Eye (tissue), 1 donor: ENCODE measurements at regions not wholly inside any gene's neighbourhood (a gene's known extent, or its start where the extent isn't known, plus 50 kb on each side); places are given as distances from the start of the nearest gene placed in this dataset.
A peak's percentile ranks its signal among the peaks of the same experiment; 100 is the strongest.

ENCODE experiments used
- DNase-seq: peaks from one replicate; pipeline ENCODE4 v3.0.0-alpha.2; 2015

DNA sequence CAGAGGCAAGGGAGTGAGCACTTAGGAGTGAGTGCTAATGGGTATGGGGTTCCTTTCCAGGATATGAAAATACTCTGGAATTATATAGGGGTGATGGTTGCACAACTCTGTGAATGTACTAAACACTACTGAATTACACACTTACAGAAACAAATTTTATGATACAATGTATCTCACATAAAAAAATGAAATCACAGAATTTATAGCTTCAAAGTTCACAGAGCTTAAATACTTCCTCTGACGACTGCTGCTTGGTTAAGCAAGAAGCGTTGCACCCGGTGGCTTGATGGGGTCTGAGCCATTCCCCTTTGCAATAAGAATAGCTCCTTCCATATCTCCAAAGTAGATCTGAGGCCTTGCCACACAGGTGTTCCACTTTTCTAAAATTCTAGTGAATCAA lies 835.1 kb downstream of the TSN start:
- DNase-seq: no peak

GRCh38 chr2:122595065-122595464 lies 839.6 kb downstream of the TSN start:
- no peak for DNase-seq

DNA sequence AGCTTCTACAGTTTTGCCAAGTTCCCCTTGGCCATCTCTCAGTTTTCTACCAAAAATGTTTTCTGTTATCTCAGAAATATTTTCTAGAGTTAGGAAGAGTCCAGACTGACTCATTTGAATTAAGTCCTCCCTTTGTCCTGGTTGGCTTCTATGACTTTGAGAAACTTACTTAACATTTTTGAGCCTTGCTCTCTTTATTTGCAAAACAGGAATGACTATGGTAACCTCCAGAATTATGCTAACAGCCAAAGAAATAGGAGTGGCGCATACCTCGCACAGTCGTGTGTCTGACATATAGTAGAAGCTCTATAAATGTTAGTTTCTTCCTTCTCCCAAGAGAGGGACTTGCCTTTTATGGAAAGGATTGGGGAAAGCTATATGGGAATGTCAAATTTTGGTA lies 841.1 kb downstream of the TSN start:
- DNase-seq: no peak

DNA sequence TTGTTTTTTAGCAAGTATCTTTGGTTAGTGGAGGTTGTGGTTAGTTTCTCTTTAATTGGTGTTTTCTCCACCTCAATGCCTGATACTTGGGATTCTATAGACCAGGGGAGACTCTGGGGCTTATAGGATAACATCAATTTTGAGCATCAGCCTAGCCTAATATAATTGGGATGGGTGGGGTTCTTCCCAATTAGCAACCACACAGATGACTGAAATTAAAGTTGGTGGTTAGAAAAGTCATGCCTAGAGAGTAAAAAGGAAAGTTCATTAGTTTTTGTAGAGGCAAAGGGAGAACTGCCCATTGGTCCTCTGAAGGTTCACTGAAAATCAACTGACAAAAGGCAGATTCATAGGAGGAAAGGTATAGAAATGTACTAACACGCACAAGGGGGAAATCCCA lies 843.3 kb downstream of the TSN start:
- DNase-seq: no peak

DNA sequence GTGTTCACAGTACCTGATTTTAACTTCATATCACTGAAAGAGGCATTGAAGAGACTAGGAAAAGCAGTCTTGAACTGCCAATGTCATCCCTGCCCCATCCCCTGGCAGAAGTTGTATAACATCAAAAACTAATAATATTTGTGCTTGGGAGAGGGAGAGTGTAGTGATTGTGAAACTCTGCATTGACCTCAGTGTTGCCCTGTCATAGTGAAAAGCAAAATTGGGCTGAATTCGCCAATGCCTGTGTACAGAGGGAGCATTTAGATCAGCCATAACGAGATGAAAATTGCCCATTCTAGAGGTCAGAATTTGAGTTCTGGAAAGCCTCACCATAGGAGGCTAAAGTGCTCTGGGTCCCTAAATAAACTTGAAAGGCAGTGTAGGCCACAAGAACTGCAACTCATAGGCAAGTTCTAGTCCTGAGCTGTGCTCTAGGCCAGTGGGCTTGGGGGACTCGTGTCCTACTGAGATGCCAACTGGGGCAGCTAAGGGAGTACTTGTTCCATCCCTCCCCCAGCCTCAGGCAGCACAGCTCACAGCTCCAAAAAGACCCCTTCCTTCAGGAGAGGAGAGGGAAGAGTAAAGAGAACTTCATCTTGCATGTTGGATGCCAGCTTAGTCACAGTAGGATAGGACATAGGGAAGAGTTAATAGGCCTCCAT lies 855.6 kb downstream of the TSN start:
- no peak for DNase-seq

DNA sequence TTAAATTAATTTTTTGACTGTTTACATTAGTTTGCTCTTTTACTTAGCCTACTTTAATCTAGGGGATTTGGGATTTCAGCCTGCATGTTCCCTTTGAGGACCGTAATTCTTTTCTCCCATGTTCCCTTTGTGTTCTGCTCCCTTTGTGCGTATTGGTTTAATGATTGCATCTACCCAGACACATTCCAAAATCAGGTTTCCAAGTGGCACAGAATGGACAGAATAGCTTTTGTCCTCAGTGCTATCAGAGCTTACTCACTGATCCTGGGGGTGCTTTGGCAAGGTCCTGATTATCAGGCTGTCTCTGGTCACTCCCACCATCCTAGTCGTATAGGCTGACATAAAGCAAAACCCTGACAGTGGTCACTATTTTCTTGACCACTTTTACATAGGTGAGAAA lies 867.5 kb downstream of the TSN start:
- DNase-seq: no peak

DNA sequence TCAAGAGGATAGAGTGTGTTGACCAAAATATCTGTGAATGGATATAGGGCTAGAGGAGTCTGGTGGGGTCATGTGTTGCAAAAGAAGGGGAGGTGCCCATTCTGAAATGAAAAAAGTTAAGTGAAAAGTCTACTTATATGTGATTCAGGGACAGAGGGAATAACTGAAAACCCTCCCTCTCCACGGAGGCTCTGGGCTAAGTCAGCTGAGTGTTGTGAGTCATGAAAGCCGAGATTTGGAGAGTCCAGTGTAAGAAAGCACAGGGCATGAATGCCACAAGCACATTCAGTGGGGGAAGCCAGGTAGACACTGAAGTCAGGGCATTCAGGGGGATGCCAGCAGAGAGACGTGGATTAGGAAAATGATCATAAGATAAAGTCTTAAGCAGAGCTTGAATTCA lies 871.9 kb downstream of the TSN start:
- no peak for DNase-seq

- DNase-seq: peak; percentile 31
Observed at GRCh38 chr2:122634256-122634655, 878.8 kb downstream of the TSN start.

- DNase-seq: no peak
Observed at GRCh38 chr2:122634920-122635319, 879.5 kb downstream of the TSN start.

DNA sequence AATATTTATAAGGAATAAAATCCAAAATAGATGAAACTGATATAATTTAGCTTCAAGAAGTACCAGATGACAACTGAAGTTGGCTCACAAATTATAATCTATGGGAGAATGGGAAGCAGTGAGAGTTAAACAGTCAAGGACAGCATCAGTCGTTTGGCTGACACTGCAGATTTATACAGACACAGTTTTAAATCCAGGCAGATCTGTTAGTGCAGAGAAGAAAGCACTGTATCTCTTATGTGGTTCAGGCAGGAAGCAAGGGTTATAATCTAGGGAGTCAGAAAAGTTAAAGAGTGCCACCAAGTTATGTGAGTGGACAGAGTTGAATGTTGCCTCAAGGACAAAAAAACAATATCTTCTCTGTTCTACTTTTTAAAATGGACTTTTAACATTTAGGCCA lies 880.2 kb downstream of the TSN start:
- DNase-seq: no peak

GRCh38 chr2:122636097-122636496 lies 880.6 kb downstream of the TSN start:
- no peak for DNase-seq

- no peak for DNase-seq
Observed at GRCh38 chr2:122639176-122639575, 883.7 kb downstream of the TSN start.

GRCh38 chr2:122639711-122640110 lies 884.3 kb downstream of the TSN start:
- DNase-seq: no peak

DNA sequence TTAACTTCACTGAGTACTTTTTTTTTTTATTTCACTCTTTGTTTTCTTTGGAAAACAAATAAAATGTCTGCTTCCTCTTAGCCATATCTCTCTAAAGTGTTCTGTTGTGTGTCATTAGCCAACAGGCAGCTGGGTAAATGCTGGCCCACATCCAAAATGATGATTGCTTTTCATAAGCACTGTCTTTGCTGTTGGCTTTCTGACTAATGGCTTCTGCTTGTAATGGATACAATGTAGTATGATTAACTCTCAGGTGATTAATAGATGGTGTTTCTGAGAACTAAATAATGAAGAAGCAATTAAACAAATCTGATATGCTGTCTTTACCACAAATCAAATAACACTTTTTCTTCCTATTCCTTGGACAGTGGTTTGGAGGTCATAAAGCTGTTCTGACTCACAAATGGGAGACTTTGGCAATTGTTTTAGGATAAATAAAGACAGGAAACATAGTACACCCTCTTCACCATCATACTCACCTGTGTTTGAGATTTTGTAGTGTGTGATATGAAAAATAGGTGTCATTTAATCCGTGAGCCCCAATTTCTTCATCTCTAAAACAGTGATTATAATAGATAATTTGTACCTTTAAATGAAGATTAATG lies 888.4 kb downstream of the TSN start:
- DNase-seq: peak; percentile 42

GRCh38 chr2:122651236-122651635 lies 895.8 kb downstream of the TSN start:
- no peak for DNase-seq

DNA sequence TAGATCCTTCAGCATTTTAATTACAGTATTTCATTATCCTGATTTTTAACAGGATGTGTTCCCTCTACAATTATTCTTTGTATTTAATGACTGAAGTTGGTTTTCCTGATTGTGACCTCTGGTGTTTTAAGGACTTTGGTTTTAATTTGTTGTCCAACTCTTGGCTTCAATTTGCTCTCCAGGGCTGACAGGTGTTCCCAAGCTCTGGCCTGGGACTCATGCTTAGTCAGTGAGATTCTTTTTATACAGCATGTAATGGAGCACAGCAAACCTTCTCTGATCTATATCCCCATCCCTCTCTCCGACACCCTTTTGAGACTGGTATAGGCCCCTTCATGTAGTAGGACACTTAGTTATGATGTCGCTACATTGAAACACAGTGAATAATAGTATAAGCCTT lies 896.3 kb downstream of the TSN start:
- no peak for DNase-seq

GRCh38 chr2:122652670-122653069 lies 897.2 kb downstream of the TSN start:
- peak; percentile 33 for DNase-seq

- no peak for DNase-seq
Observed at GRCh38 chr2:122656403-122656802, 901.0 kb downstream of the TSN start.

- peak; percentile 59 for DNase-seq
Observed at GRCh38 chr2:122660786-122661634, 905.6 kb downstream of the TSN start.

- DNase-seq: no peak
Observed at GRCh38 chr2:122663620-122664019, 908.2 kb downstream of the TSN start.

GRCh38 chr2:122669627-122670026 lies 914.2 kb downstream of the TSN start:
- no peak for DNase-seq

DNA sequence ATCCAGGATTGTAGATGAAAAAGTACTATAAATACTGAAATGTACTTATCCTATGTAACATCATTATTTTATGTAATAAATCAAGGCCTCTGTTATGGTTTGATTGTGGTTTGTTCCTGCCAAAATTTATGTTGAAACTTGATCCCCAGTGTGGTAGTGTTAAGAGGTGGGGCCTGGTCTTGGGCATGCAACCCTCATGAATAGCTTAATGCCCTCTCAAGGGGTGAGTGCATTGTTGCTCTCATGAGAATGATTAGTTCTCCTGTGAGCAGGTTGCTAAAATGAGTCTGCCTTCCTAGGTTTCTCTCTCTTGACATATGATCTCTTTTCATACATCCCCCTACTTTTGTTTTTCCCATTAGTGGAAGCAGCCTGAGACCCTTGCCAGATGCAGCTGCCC lies 915.4 kb downstream of the TSN start:
- DNase-seq: no peak

- no peak for DNase-seq
Observed at GRCh38 chr2:122680662-122681061, 925.2 kb downstream of the TSN start.

DNA sequence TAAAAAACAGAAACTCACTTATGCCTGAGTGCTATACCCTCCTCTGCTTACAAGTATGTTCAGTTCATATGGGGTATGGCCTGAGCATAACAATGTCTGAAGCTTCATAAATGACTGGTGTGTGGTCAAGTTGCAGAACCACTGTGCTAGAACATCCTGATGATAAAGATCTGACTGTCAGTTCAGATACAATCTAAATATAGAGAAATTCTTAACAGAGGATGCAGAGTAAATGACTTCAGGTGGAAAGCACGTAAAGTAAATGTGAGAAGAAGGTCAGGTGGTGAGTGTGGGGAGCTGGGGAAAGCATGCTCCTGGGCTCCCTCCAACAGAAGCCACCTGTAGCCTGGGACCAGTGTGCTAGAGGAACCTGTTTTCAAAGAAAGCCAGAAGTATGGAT lies 926.2 kb downstream of the TSN start:
- no peak for DNase-seq
